ENCODE measurements at regions not wholly inside any gene's neighbourhood (a gene's known extent, or its start where the extent isn't known, plus 50 kb on each side); places are given as distances from the start of the nearest gene placed in this dataset.

DNA sequence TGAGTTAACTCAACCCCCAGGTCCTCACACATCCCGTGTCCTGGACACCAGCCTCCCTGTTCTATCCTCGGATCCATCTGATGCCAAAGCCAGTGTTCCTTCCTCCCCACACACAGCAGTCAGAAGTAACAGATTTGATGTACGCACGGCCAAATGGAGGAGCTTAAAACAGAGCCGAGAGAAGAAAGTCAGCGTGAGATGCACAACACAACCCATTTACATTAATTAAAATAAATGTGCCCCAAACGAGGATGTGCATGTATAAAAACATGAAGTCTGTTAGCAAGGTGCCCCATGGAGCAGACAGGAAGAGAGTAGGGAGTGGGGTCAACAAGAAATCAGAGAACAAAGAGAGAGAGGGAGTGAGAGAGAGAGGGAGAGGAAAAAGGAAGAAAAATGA lies 191.2 kb downstream of the HAUS1 start:
- DNase-seq (ENCODE audit: low read depth), result no peak

DNA sequence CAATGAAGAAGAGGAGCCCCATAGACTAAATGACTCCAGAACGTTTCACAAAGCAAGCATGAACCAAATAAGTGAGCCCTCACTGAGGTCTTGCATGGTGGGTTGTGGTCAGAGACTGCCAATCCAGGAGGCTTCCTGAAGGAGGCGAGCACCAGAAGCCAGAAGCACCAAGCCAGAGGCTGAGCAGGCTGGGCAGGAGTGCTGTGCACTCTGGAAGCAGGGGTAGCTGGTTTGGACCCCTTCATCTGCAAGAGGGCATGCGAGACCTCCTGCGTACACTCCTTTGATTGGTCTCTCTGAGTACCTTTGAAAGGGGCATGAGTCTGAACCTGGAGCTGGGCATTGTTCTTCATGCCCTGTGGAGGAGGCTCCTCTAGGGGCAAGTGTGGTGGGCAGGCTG lies 192.5 kb downstream of the HAUS1 start:
- DNase-seq (ENCODE audit: low read depth), result no peak

DNA sequence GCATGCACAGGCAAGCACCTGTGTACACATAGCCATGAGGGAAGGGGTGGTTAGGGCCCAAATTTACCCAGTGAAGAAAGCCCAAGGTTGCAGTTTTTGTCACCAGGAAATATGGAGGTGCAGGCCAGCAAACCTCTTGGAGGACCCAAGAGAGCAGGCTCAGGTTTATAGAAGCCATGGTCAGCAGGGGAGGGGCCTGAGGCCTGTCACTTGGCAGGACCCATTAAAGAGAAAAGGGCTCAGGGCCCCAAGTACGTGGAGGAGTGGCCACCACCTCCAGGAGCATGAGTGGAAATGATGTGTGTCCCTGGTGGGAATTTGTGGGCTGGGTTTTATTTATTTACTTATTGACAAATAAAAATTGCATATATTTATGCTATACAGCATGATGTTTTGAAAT lies 192.9 kb downstream of the HAUS1 start:
- DNase-seq (ENCODE audit: low read depth), result no peak

GRCh38 chr18:46297621-46298020 lies 193.4 kb downstream of the HAUS1 start:
- DNase-seq (ENCODE audit: low read depth), result no peak

DNA sequence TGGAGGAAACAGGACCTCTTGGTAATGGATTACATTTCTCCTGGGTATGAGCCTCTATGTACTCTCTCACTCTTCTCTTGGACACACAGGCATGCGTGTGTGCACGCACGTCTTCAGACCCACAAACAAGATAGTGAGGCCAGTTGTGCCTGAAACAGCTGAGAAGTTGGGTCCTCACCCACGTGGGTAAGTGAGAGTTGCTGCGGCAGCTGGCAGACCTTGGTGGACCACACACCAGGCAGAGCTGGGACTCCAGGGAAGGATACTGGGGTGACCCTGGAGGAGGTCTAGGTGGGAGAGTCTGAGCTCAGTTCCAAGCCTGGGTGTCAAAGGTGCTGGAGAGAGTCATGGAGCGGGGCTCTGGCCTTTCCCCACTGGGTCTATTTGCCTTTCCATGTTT lies 194.3 kb downstream of the HAUS1 start:
- no peak for DNase-seq (ENCODE audit: low read depth)

DNA sequence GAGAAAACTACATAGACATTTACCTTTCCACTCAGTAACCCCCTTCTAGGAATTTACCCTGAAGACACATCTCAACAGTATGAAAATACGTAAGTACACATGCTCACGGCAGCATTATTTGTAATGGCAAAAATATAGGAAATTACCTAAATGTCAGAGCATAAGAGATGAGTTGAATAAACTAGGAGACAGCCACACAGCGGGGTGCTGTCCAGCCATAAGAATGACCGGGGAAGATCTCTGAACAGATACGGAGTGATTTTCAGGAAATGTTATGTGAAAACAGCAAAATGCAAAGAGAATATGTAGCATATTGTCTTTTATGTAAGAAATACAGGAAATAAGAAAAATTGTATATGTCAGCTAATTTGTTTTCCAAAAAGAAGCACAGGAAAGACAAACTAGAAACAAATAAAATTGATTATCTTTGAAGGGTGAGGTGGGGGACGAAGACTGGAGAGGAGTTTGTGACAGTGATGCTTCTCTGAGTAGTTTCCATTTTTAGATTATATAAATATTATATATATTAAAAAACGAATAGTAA lies 195.4 kb downstream of the HAUS1 start:
- no peak for DNase-seq (ENCODE audit: low read depth)

GRCh38 chr18:46301081-46301480 lies 196.9 kb downstream of the HAUS1 start:
- no peak for DNase-seq (ENCODE audit: low read depth)

GRCh38 chr18:46301571-46301970 lies 197.4 kb downstream of the HAUS1 start:
- DNase-seq (ENCODE audit: low read depth), result no peak

- no peak for DNase-seq (ENCODE audit: low read depth)
These were observed 198.6 kb downstream of the HAUS1 start for GRCh38 chr18:46302528-46303485.

- no peak for DNase-seq (ENCODE audit: low read depth)
These were observed 206.1 kb downstream of the HAUS1 start for GRCh38 chr18:46310258-46310657.

GRCh38 chr18:46310675-46311345 lies 206.6 kb downstream of the HAUS1 start:
- DNase-seq (ENCODE audit: low read depth), result no peak

DNA sequence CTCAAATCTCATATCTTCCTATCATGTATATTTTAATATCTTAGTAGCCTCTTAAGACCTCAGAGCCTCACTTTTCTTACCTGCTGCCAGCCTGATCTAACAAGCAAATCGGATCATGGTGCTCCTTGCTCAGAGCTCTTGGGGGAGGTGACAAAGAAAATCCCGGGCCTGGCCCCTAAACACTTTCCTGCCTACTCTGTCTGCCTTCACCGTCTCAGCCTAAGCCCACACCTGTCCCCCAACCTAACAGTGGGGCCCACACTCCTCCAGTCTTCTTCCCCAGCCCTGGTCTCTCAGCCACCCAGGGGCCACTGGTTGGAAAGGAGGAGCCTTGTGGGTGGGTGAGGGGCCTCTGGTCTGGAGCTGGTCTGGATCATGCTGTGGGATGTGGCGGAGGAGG lies 207.3 kb downstream of the HAUS1 start:
- no peak for DNase-seq (ENCODE audit: low read depth)

DNA sequence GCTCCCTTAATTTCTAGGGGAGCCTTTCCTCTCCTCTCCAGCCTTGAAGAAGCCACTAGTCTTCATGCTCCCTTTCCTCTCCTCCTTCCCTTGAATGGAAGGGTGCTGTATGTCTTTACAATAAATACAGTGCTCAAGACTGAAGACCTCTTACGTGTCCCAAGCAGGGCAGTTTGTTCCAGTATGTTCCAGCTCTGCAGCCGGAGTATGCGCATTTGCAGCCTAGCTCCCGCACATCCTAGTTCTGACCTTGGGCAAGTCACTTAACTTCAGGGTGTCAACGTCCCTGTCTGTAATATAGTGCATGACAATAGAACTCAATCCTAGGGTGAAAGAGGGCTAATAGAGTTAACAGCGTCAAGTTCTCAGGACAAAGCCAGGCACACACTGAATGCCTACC lies 208.0 kb downstream of the HAUS1 start:
- no peak for DNase-seq (ENCODE audit: low read depth)

DNA sequence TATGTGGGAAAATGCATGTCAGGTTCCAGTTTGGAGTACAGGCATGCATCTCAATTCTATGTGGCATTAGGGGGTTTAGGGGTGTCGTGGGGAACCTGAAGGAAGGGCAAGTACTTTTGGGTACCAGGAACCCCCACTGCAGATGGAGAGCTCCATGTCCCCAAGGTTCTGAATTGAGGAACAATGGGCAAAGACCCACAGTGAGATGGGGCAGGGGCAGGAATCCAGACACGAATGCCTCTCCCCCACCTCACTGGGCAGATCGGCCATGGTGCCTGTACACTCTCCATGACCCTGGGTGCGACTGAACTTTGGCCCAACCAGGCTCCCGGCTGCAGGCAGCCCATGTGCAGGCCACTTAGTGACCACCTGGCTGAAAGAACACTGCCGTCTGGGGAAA lies 209.3 kb downstream of the HAUS1 start:
- DNase-seq (ENCODE audit: low read depth), result no peak

- DNase-seq (ENCODE audit: low read depth), result no peak
These were observed 209.8 kb downstream of the HAUS1 start for GRCh38 chr18:46314011-46314410.

- DNase-seq (ENCODE audit: low read depth), result no peak
These were observed 211.0 kb downstream of the HAUS1 start for GRCh38 chr18:46315161-46315560.

GRCh38 chr18:46318356-46318755 lies 214.2 kb downstream of the HAUS1 start:
- no peak for DNase-seq (ENCODE audit: low read depth)

DNA sequence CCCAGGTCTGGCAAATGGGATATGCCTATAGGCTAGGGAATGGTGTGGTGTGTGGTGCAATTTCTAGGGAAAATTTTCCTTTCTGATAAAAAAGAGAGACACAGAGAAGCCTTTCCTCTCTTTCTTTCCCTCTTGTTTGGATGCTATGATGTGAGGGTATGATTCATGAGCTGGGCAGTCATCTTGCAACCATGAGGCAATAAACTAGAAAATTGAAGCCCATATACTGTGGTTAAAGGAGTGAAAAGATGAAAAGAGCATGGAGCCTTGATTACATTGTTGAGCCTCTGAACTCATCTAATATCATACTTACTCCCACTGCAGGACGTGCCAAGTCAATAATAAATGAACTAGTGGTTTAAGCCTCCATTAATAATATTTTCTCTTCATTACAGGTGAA lies 215.6 kb downstream of the HAUS1 start:
- no peak for DNase-seq (ENCODE audit: low read depth)

- no peak for DNase-seq (ENCODE audit: low read depth)
These were observed 216.1 kb downstream of the HAUS1 start for GRCh38 chr18:46320297-46320696.

DNA sequence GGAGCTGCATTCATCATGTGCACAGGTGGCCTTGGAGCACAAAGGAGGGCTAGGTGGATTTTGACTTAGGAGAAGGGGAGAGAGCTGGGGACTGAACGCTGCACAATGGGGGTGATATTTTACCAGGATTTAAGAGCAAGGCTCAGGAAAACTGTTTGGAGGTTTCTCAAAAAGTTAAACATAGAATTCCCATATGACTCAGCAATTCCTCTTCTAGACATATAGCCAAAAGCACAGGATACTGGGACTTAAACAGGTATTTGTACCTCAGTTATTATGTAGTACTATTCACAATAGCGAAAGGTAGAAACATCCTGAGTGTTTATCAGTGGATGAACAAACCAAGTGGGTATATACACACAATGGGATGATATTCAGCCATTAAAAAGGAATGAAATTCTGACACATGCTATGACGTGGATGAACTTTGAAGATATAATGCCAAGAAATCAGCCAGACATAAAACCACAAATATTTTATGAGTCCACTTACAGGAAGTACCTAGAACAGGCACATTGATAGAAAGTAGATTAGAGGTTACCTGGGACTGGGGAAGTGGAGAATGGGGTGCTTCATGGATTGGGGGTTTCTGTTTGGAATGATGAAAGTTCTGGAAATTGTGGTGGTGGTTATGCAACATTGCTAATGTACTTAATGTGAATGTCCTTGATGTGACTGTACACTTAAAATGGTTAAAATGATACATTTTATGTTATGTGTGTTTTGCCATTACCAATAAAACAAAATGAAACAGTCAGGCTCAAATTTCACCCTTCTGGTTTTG lies 216.9 kb downstream of the HAUS1 start:
- DNase-seq (ENCODE audit: low read depth), result peak; percentile 41

DNA sequence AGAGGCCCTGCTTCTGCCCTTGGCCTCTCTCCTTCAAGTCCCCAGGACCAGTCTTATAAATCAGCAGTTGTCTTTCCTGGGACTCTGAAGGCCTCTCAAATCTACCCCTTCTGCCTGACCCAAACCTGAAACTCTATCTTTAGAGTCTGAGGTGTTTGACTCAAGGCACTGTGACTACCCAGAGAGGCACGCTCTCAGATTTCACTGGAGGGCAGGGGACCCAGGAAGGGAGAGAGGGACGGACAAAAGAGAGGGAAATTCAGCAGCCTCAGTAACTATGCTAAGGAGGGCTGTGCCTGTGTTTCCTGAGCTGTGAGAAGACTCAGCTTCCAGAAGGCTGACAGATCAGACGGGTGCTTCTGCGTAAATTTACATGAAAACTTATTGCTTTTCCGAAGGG lies 217.8 kb downstream of the HAUS1 start:
- DNase-seq (ENCODE audit: low read depth), result no peak

- no peak for DNase-seq (ENCODE audit: low read depth)
These were observed 218.3 kb downstream of the HAUS1 start for GRCh38 chr18:46322411-46322891.

Data from non-pigmented ciliary epithelial cell (primary cell).